ENCODE measurements at regions not wholly inside any gene's neighbourhood (a gene's known extent, or its start where the extent isn't known, plus 50 kb on each side); places are given as distances from the start of the nearest gene placed in this dataset.

GRCh38 chr5:129406440-129406839, 53.7 kb upstream of the ADAMTS19 start:
- no peak for DNase-seq
